T-helper 2 cell (primary cell): ENCODE measurements at regions not wholly inside any gene's neighbourhood (a gene's known extent, or its start where the extent isn't known, plus 50 kb on each side); places are given as distances from the start of the nearest gene placed in this dataset.
"Not testable (repeated sequence)": the region's sequence is repeated elsewhere in the genome, so short reads cannot be mapped to it uniquely, and the experiment has no call there.

ENCODE experiments used
- DNase-seq, 5 experiments: peaks; one replicate each; pipeline versions ENCODE4 v3.0.0 to v3.0.0-alpha.2; 2012 to 2022

- peak in 1 of 5 experiments; percentile 5 for DNase-seq
Measured at GRCh38 chr21:41584603-41585176, 76.7 kb upstream of the TMPRSS2 start.

GRCh38 chr21:41583274-41583790 lies 75.4 kb upstream of the TMPRSS2 start:
- no peak for DNase-seq

GRCh38 chr21:41582866-41583265 lies 74.9 kb upstream of the TMPRSS2 start:
- no peak for DNase-seq

- no peak for DNase-seq
Measured at GRCh38 chr21:41582298-41582840, 74.4 kb upstream of the TMPRSS2 start.

GRCh38 chr21:41581592-41582228 lies 73.8 kb upstream of the TMPRSS2 start:
- DNase-seq, result no peak

- DNase-seq, result no peak
Measured at GRCh38 chr21:41580758-41581554, 73.0 kb upstream of the TMPRSS2 start.

- DNase-seq, result no peak
Measured at GRCh38 chr21:41579692-41580091, 71.7 kb upstream of the TMPRSS2 start.

GRCh38 chr21:41578716-41579115 lies 70.8 kb upstream of the TMPRSS2 start:
- DNase-seq, result no peak

- no peak for DNase-seq
Measured at GRCh38 chr21:41578083-41578482, 70.1 kb upstream of the TMPRSS2 start.

GRCh38 chr21:41576013-41576615 lies 68.2 kb upstream of the TMPRSS2 start:
- DNase-seq, result no peak

- no peak for DNase-seq
Measured at GRCh38 chr21:41573902-41574690, 66.1 kb upstream of the TMPRSS2 start.

- no peak for DNase-seq
Measured at GRCh38 chr21:41571938-41572510, 64.1 kb upstream of the TMPRSS2 start.

GRCh38 chr21:41570791-41571355 lies 62.9 kb upstream of the TMPRSS2 start:
- no peak for DNase-seq

- DNase-seq, result no peak
Measured at GRCh38 chr21:41568606-41569385, 60.8 kb upstream of the TMPRSS2 start.

GRCh38 chr21:41567901-41568510 lies 60.0 kb upstream of the TMPRSS2 start:
- no peak for DNase-seq

- not testable (repeated sequence) for DNase-seq
Measured at GRCh38 chr21:41567237-41567636, 59.3 kb upstream of the TMPRSS2 start.

- no peak for DNase-seq
Measured at GRCh38 chr21:41566500-41567014, 58.6 kb upstream of the TMPRSS2 start.

GRCh38 chr21:41565550-41565949 lies 57.6 kb upstream of the TMPRSS2 start:
- no peak for DNase-seq

GRCh38 chr21:41564871-41565274 lies 56.9 kb upstream of the TMPRSS2 start:
- peak in 2 of 5 experiments; percentile 4 to 34 for DNase-seq
